NCI-H82 treated with DMSO at 0.1 percent for 48 hours (cell line): ENCODE measurements at regions not wholly inside any gene's neighbourhood (a gene's known extent, or its start where the extent isn't known, plus 50 kb on each side); places are given as distances from the start of the nearest gene placed in this dataset.

Experiments used
- DNase-seq: peaks from one replicate; lab custom pipeline; 2025; ENCODE audit not compliant: unreplicated experiment; lab: John Stamatoyannopoulos, UW

GRCh38 chr9:108386032-108386431, 469.8 kb downstream of the ACTL7B start:
- DNase-seq, result no peak

- DNase-seq, result no peak
Observed at GRCh38 chr9:108383796-108384195, 472.0 kb downstream of the ACTL7B start.

GRCh38 chr9:108382310-108382709, 473.5 kb downstream of the ACTL7B start:
- DNase-seq, result no peak

- no peak for DNase-seq
Observed at GRCh38 chr9:108377881-108378280, 477.9 kb downstream of the ACTL7B start.

- no peak for DNase-seq
Observed at GRCh38 chr9:108377382-108377781, 478.4 kb downstream of the ACTL7B start.

GRCh38 chr9:108376140-108376539, 479.6 kb downstream of the ACTL7B start:
- no peak for DNase-seq

- DNase-seq, result no peak
Observed at GRCh38 chr9:108374626-108375025, 481.2 kb downstream of the ACTL7B start.

- DNase-seq, result no peak
Observed at GRCh38 chr9:108367188-108367587, 488.6 kb downstream of the ACTL7B start.

- DNase-seq, result no peak
Observed at GRCh38 chr9:108363311-108363710, 492.5 kb downstream of the ACTL7B start.

- no peak for DNase-seq
Observed at GRCh38 chr9:108360304-108360703, 495.5 kb downstream of the ACTL7B start.

- DNase-seq, result no peak
Observed at GRCh38 chr9:108356806-108357205, 499.0 kb downstream of the ACTL7B start.

GRCh38 chr9:108351571-108351970, 504.2 kb downstream of the ACTL7B start:
- no peak for DNase-seq

- no peak for DNase-seq
Observed at GRCh38 chr9:108347463-108348188, 508.2 kb downstream of the ACTL7B start.

- DNase-seq, result no peak
Observed at GRCh38 chr9:108345826-108346225, 510.0 kb downstream of the ACTL7B start.

GRCh38 chr9:108339251-108339650, 516.5 kb downstream of the ACTL7B start:
- no peak for DNase-seq

- DNase-seq, result no peak
Observed at GRCh38 chr9:108336575-108336974, 519.2 kb downstream of the ACTL7B start.

- DNase-seq, result no peak
Observed at GRCh38 chr9:108333530-108333983, 522.2 kb downstream of the ACTL7B start.

GRCh38 chr9:108331596-108331995, 524.2 kb downstream of the ACTL7B start:
- DNase-seq, result no peak

GRCh38 chr9:108325406-108325805, 530.4 kb downstream of the ACTL7B start:
- DNase-seq, result no peak

GRCh38 chr9:108323615-108324014, 532.2 kb downstream of the ACTL7B start:
- DNase-seq, result no peak

GRCh38 chr9:108322326-108323098, 533.3 kb downstream of the ACTL7B start:
- DNase-seq, result no peak

- DNase-seq, result no peak
Observed at GRCh38 chr9:108316630-108317029, 539.2 kb downstream of the ACTL7B start.
